ENCODE measurements at regions not wholly inside any gene's neighbourhood (a gene's known extent, or its start where the extent isn't known, plus 50 kb on each side); places are given as distances from the start of the nearest gene placed in this dataset.

GRCh38 chr12:84740602-84741001 is 172.0 kb downstream of the SLC6A15 start:
- no peak for DNase-seq

- DNase-seq, result no peak
Measured at GRCh38 chr12:84738481-84738972, 174.1 kb downstream of the SLC6A15 start.

- no peak for DNase-seq
Measured at GRCh38 chr12:84732828-84733340, 179.7 kb downstream of the SLC6A15 start.

GRCh38 chr12:84730561-84731162 is 181.9 kb downstream of the SLC6A15 start:
- no peak for DNase-seq

- DNase-seq, result no peak
Measured at GRCh38 chr12:84727961-84728360, 184.6 kb downstream of the SLC6A15 start.

- DNase-seq, result no peak
Measured at GRCh38 chr12:84726780-84727179, 185.8 kb downstream of the SLC6A15 start.

- DNase-seq, result no peak
Measured at GRCh38 chr12:84723988-84724387, 188.6 kb downstream of the SLC6A15 start.

- no peak for DNase-seq
Measured at GRCh38 chr12:84719997-84720396, 192.6 kb downstream of the SLC6A15 start.

GRCh38 chr12:84718906-84719305 is 193.7 kb downstream of the SLC6A15 start:
- no peak for DNase-seq

GRCh38 chr12:84712747-84713146 is 199.9 kb downstream of the SLC6A15 start:
- no peak for DNase-seq

GRCh38 chr12:84706374-84706773 is 206.2 kb downstream of the SLC6A15 start:
- DNase-seq, result no peak

- no peak for DNase-seq
Measured at GRCh38 chr12:84704856-84705255, 207.7 kb downstream of the SLC6A15 start.

- no peak for DNase-seq
Measured at GRCh38 chr12:84702001-84702400, 210.6 kb downstream of the SLC6A15 start.

GRCh38 chr12:84701041-84701440 is 211.6 kb downstream of the SLC6A15 start:
- no peak for DNase-seq

GRCh38 chr12:84698576-84699333 is 213.8 kb downstream of the SLC6A15 start:
- DNase-seq, result no peak

GRCh38 chr12:84696908-84697540 is 215.6 kb downstream of the SLC6A15 start:
- no peak for DNase-seq

GRCh38 chr12:84696281-84696680 is 216.3 kb downstream of the SLC6A15 start:
- no peak for DNase-seq

- peak; percentile 86 for DNase-seq
Measured at GRCh38 chr12:84694116-84694515, 218.5 kb downstream of the SLC6A15 start.

- DNase-seq, result no peak
Measured at GRCh38 chr12:84692071-84692470, 220.5 kb downstream of the SLC6A15 start.

- DNase-seq, result no peak
Measured at GRCh38 chr12:84691266-84691665, 221.3 kb downstream of the SLC6A15 start.

- peak; percentile 83 for DNase-seq
Measured at GRCh38 chr12:84689638-84690037, 223.0 kb downstream of the SLC6A15 start.

- DNase-seq, result no peak
Measured at GRCh38 chr12:84685379-84685778, 227.2 kb downstream of the SLC6A15 start.

GRCh38 chr12:84676787-84677186 is 235.8 kb downstream of the SLC6A15 start:
- no peak for DNase-seq

GRCh38 chr12:84661786-84662185 is 250.8 kb downstream of the SLC6A15 start:
- DNase-seq, result no peak

Measured in NCI-H1105 (cell line).